K562 (cell line): ENCODE measurements at regions not wholly inside any gene's neighbourhood (a gene's known extent, or its start where the extent isn't known, plus 50 kb on each side); places are given as distances from the start of the nearest gene placed in this dataset.

Experiments used
- ATAC-seq: fragments of 200-7000 bp; cut with Tn5 transposase; 3 replicates; pipeline ENCODE4 v1.9.1; 2020; ENCODE audit warnings: moderate library complexity
- BruUV-seq: library from RNA; stranded (reverse); fragments of 400-500 nt; replicated peaks from 2 replicates; lab custom pipeline; 2021; lab: Mats Ljungman, UMichigan
- CTCF ChIA-PET: fragments of 300-600 bp; formaldehyde crosslinking; extraction: SDS; loops from one replicate; lab custom pipeline; 2021; ENCODE audit warnings: low intra/inter-chr PET ratio; lab: Yijun Ruan, JAX
- POLR2A ChIA-PET: fragments of 300-600, 350-650 bp; sonication (Branson Sonifier 250); formaldehyde crosslinking; extraction: SDS; loops from one replicate; lab custom pipeline; 2021; ENCODE audit warnings: antibody characterized with exemption, inconsistent platforms; lab: Yijun Ruan, JAX
- DNase-seq, 4 experiments: peaks; one replicate each; pipeline versions ENCODE4 v3.0.0 to v3.0.0-alpha.2; 2011 to 2018; ENCODE audit warnings: low spot score in 3 of 4, mixed read lengths in 3 of 4; ENCODE audit errors: extremely low read depth in 1 of 4
- FAIRE-seq: peaks from 2 replicates; lab custom pipeline; 2011; peaks lifted over from hg19 to GRCh38; lab: Jason Lieb, UNC
- H2AFZ ChIP-seq: 2 replicates; pipeline ENCODE4 v1.6.0; 2011; ENCODE audit warnings: low read depth, low read length, control low read depth, inconsistent platforms
- H3K27ac ChIP-seq: fragments of 200-600 bp; 3 replicates; pipeline ENCODE4 v1.8.0; 2011; ENCODE audit warnings: low read depth, mild to moderate bottlenecking, control low read depth, inconsistent platforms, low read length, moderate library complexity, mixed read lengths; ENCODE audit errors: extremely low read depth
- H3K27me3 ChIP-seq, 2 experiments: fragments of 300-600 bp in 1 of 2; 2 replicates in 1 of 2; 3 replicates in 1 of 2; pipeline versions ENCODE4 v1.6.0 to v1.8.0; 2011; ENCODE audit warnings: inconsistent platforms in 2 of 2, low read length in 2 of 2, mild to moderate bottlenecking in 1 of 2, mixed read lengths in 1 of 2, moderate library complexity in 1 of 2; ENCODE audit not compliant: control insufficient read depth in 2 of 2, insufficient read depth in 2 of 2
- H3K36me3 ChIP-seq: fragments of 300-600 bp; 3 replicates; pipeline ENCODE4 v1.8.0; 2011; ENCODE audit warnings: mild to moderate bottlenecking, low read length, inconsistent platforms; ENCODE audit not compliant: control insufficient read depth, insufficient read depth
- H3K4me1 ChIP-seq, 2 experiments: fragments of 200-600 bp in 1 of 2; replicated peaks in 1 of 2; 2 replicates in 1 of 2; 3 replicates in 1 of 2; pipeline versions ENCODE4 v1.5.1 to v1.8.0; 2011; ENCODE audit warnings: inconsistent platforms in 2 of 2, low read length in 2 of 2, mild to moderate bottlenecking in 1 of 2, mixed read lengths in 1 of 2, moderate library complexity in 1 of 2; ENCODE audit not compliant: control insufficient read depth in 2 of 2, insufficient read depth in 2 of 2
- H3K4me2 ChIP-seq: 2 replicates; pipeline ENCODE4 v1.6.1; 2011; ENCODE audit warnings: low read length, control low read depth, inconsistent platforms, mixed read lengths; ENCODE audit not compliant: insufficient read depth
- H3K4me3 ChIP-seq: fragments of 200-600 bp; sonication (generic), shearing (Covaris generic); 2 replicates; pipeline ENCODE4 v1.5.1; 2016; ENCODE audit warnings: control low read depth, inconsistent platforms
- H3K79me2 ChIP-seq: fragments of 200-600 bp; 3 replicates; pipeline ENCODE4 v1.8.0; 2011; ENCODE audit warnings: low read length, inconsistent platforms; ENCODE audit not compliant: control insufficient read depth, insufficient read depth
- H3K9ac ChIP-seq, 2 experiments: 2 replicates each; pipeline versions ENCODE4 v1.6.0 to v1.6.1; 2011; ENCODE audit warnings: low read depth in 2 of 2, low read length in 2 of 2, control low read depth in 1 of 2, inconsistent platforms in 1 of 2, mild to moderate bottlenecking in 1 of 2, mixed read lengths in 1 of 2; ENCODE audit not compliant: insufficient read depth in 1 of 2
- H3K9me1 ChIP-seq: one replicate; pipeline ENCODE4 v1.6.0; 2011; ENCODE audit warnings: inconsistent platforms, mild to moderate bottlenecking, low read length, moderate library complexity; ENCODE audit not compliant: control insufficient read depth, insufficient read depth
- H3K9me3 ChIP-seq: replicated peaks from 2 replicates; pipeline ENCODE4 v1.5.1; 2011; ENCODE audit warnings: low read depth, low read length, inconsistent platforms; ENCODE audit not compliant: control insufficient read depth, insufficient read depth
- H4K20me1 ChIP-seq: replicated peaks from 2 replicates; pipeline ENCODE4 v1.6.1; 2011; ENCODE audit warnings: low read length, inconsistent platforms, mixed read lengths; ENCODE audit not compliant: control insufficient read depth, insufficient read depth
- CBX2 ChIP-seq: fragments of 200-600 bp; sonication (generic); IDR thresholded peaks from one replicate; pipeline ENCODE4 v1.6.1; 2012; ENCODE audit warnings: mild to moderate bottlenecking, low read length, inconsistent platforms; ENCODE audit not compliant: insufficient read depth, poor library complexity, severe bottlenecking
- CBX8 ChIP-seq: fragments of 200-600 bp; sonication (generic); IDR thresholded peaks from 2 replicates; pipeline ENCODE4 v1.6.1; 2012; ENCODE audit warnings: borderline replicate concordance, mixed run types, low read depth, mild to moderate bottlenecking, moderate library complexity, mixed read lengths, low read length, control low read depth, inconsistent platforms; ENCODE audit not compliant: poor library complexity, severe bottlenecking; ENCODE audit errors: extremely low read depth
- CHCHD3 ChIP-seq: fragments of 250-450 bp; sonication (Bioruptor Pico); IDR thresholded peaks from 2 replicates; pipeline ENCODE4 v2.1.2; 2022; ENCODE audit warnings: mild to moderate bottlenecking
- DNMT1 ChIP-seq: fragments of 450-650 bp; IDR thresholded peaks from 2 replicates; pipeline ENCODE4 v1.6.1; 2016; ENCODE audit warnings: antibody characterized with exemption, mild to moderate bottlenecking
- HCFC1 ChIP-seq: IDR thresholded peaks from 2 replicates; pipeline ENCODE4 v1.6.1; 2012; ENCODE audit warnings: low read depth, low read length, improper control_type of control experiment
- KDM2B ChIP-seq: fragments of 250-450 bp; sonication (Bioruptor Pico); IDR thresholded peaks from 2 replicates; pipeline ENCODE4 v1.8.0; 2021; ENCODE audit warnings: mild to moderate bottlenecking, moderate library complexity
- LARP7 ChIP-seq: fragments of 450-650 bp; IDR thresholded peaks from 2 replicates; pipeline ENCODE4 v1.6.1; 2016
- RHOXF2B ChIP-seq: fragments of 250-450 bp; sonication (Bioruptor Pico); conservative IDR thresholded peaks from 2 replicates; pipeline ENCODE4 v1.5.1; 2021
- ZNF217 ChIP-seq: sonication (generic); formaldehyde crosslinking; IDR thresholded peaks from 2 replicates; pipeline ENCODE4 v1.8.0; 2022; ENCODE audit warnings: mild to moderate bottlenecking, missing genetic modification reagents
- WGBS: fragments of 100-300 bp; shearing (Covaris generic); methylation state at CpG from one replicate; pipeline ENCODE4 v1.1.6; 2016; ENCODE audit warnings: low coverage, mixed read lengths; ENCODE audit not compliant: insufficient coverage; ENCODE audit errors: missing lambda C conversion rate; 5-methylcytosine and 5-hydroxymethylcytosine counted together
- in situ Hi-C: fragments of 300-500 bp; cut with MboI; formaldehyde crosslinking; loops from 4 replicates; pipeline ENCODE4 v1.15.0; 2018; ENCODE audit warnings: inconsistent platforms, mixed read lengths
- intact Hi-C: fragments of 100-400 bp; cut with micrococcal nuclease; formaldehyde crosslinking; loops from 2 replicates; pipeline ENCODE4 v1.14.2; 2022
- TF ChIP-seq, protein P1 (sequence below): fragments of 250-450 bp; sonication (Bioruptor Pico); IDR thresholded peaks from 2 replicates; pipeline ENCODE4 v1.4.0; 2020; ENCODE audit warnings: borderline replicate concordance
- TF ChIP-seq, protein P2 (sequence below): fragments of 250-450 bp; sonication (Bioruptor Pico); IDR thresholded peaks from 2 replicates; pipeline ENCODE4 v1.6.1; 2021; ENCODE audit warnings: mild to moderate bottlenecking
- TF ChIP-seq, protein P3 (sequence below): fragments of 200-800 bp; sonication (Bioruptor generic); IDR thresholded peaks from 2 replicates; pipeline ENCODE4 v1.6.1; 2017; ENCODE audit warnings: missing genetic modification characterization, missing compliant biosample characterization

DNA sequence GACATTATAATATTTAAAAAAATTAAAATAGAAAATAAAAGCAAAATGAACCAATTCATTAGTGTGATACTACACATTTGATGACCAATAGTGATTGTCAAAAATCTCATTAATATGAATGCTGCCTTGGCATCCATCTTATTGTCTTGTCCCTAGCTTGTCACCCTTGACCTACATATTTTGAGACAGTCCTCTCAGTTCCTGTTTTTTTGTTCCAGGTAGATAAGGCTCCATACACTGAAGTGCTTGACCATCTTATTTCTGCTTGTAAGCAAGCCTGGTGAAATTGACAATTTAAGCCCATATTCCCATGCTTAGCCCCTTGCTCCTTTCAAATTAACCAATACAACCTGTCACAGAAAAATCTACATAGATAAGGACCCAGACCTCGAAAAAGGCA lies 534.0 kb upstream of the FMR1 start:
- Histone ChIP-seq H3K4me2 (no peak overlapping the region), H3K9ac (no peak overlapping the region), H2AFZ (no peak overlapping the region), H3K4me1 (no peaks in the 10 kb centered on the region), H3K27me3 (no peaks in the 10 kb centered on the region), H3K79me2 (no peaks in the 10 kb centered on the region), H3K36me3 (no peaks in the 10 kb centered on the region), H3K27ac (no peak overlapping the region), H4K20me1 (no peaks in the 10 kb centered on the region), H3K9me3 (no peaks in the 10 kb centered on the region), H3K4me3 (no peak overlapping the region), H3K9me1 (no peaks in the 10 kb centered on the region)
- TF ChIP-seq KDM2B = no peak
- no peak for TF ChIP-seq LARP7
- no peak for TF ChIP-seq CHCHD3 (CRISPR knock-in tag)
- no peak for TF ChIP-seq HCFC1
- TF ChIP-seq CBX8 = no peak
- no peak for TF ChIP-seq CBX2
- TF ChIP-seq ZNF217 = no peak
- TF ChIP-seq, protein P1, sequence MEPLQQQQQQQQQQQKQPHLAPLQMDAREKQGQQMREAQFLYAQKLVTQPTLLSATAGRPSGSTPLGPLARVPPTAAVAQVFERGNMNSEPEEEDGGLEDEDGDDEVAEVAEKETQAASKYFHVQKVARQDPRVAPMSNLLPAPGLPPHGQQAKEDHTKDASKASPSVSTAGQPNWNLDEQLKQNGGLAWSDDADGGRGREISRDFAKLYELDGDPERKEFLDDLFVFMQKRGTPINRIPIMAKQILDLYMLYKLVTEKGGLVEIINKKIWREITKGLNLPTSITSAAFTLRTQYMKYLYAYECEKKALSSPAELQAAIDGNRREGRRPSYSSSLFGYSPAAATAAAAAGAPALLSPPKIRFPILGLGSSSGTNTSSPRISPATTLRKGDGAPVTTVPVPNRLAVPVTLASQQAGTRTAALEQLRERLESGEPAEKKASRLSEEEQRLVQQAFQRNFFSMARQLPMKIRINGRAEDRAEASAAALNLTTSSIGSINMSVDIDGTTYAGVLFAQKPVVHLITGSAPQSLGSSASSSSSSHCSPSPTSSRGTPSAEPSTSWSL = no peak
- TF ChIP-seq, protein P2, sequence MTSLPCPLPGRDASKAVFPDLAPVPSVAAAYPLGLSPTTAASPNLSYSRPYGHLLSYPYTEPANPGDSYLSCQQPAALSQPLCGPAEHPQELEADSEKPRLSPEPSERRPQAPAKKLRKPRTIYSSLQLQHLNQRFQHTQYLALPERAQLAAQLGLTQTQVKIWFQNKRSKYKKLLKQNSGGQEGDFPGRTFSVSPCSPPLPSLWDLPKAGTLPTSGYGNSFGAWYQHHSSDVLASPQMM (CRISPR knock-in tag) = no peak
- TF ChIP-seq DNMT1 = no peak
- TF ChIP-seq, protein P3, sequence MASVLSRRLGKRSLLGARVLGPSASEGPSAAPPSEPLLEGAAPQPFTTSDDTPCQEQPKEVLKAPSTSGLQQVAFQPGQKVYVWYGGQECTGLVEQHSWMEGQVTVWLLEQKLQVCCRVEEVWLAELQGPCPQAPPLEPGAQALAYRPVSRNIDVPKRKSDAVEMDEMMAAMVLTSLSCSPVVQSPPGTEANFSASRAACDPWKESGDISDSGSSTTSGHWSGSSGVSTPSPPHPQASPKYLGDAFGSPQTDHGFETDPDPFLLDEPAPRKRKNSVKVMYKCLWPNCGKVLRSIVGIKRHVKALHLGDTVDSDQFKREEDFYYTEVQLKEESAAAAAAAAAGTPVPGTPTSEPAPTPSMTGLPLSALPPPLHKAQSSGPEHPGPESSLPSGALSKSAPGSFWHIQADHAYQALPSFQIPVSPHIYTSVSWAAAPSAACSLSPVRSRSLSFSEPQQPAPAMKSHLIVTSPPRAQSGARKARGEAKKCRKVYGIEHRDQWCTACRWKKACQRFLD = no peak
- no peak for TF ChIP-seq RHOXF2B (CRISPR knock-in tag)
- in situ Hi-C loops = no loop called here
- BruUV-seq = no TSS peak
- no peak for FAIRE-seq
- ChIA-PET POLR2A (no interaction called here), CTCF (no interaction called here)
- intact Hi-C loops = no loop called here
- no peak for DNase-seq
- no CpG with 5 or more reads among the region's 1 CpG for WGBS
- no peak for ATAC-seq
